Astrocyte of the cerebellum (primary cell): ENCODE measurements at regions not wholly inside any gene's neighbourhood (a gene's known extent, or its start where the extent isn't known, plus 50 kb on each side); places are given as distances from the start of the nearest gene placed in this dataset.

ENCODE experiments used
- DNase-seq: peaks from one replicate; pipeline ENCODE4 v3.0.0-alpha.2; 2011; ENCODE audit warnings: low read depth
- H3K4me3 ChIP-seq: 2 replicates; pipeline ENCODE4 v1.5.1; 2011; ENCODE audit warnings: mild to moderate bottlenecking, low read depth, low read length, moderate library complexity
- in situ Hi-C: cut with HindIII; loops from 2 replicates; pipeline ENCODE4 v1.10.0; 2017; ENCODE audit warnings: low sequenced_read_pairs
- TF ChIP-seq, protein P1 (sequence below): IDR thresholded peaks from 2 replicates; pipeline ENCODE4 v1.5.1; 2012; ENCODE audit warnings: low read length, low read depth, moderate library complexity, mild to moderate bottlenecking; ENCODE audit errors: missing control alignments

DNA sequence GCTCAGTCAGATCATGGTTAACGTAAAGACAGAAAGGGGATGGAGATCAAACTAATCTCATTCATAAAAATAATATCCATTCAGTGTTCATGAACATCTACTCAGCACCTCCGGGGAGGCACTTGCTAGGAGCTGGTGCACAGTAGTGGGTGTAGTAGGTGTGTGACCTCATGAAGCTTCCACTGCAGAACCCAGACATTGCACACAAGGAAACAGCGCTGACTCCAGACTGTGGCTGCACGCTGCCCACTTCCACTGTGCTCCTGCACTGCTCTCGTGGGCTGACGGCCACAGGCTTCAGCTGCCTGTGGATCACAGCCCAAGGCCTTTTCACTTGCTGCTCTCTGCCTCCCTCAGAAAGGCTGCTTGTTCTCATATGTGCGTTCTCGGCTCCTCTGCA, 214.4 kb upstream of the ZNF507 start:
- TF ChIP-seq, protein P1, sequence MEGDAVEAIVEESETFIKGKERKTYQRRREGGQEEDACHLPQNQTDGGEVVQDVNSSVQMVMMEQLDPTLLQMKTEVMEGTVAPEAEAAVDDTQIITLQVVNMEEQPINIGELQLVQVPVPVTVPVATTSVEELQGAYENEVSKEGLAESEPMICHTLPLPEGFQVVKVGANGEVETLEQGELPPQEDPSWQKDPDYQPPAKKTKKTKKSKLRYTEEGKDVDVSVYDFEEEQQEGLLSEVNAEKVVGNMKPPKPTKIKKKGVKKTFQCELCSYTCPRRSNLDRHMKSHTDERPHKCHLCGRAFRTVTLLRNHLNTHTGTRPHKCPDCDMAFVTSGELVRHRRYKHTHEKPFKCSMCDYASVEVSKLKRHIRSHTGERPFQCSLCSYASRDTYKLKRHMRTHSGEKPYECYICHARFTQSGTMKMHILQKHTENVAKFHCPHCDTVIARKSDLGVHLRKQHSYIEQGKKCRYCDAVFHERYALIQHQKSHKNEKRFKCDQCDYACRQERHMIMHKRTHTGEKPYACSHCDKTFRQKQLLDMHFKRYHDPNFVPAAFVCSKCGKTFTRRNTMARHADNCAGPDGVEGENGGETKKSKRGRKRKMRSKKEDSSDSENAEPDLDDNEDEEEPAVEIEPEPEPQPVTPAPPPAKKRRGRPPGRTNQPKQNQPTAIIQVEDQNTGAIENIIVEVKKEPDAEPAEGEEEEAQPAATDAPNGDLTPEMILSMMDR = no peak
- in situ Hi-C loops = no loop called here
- no peak overlapping the region for H3K4me3 ChIP-seq
- no peak for DNase-seq

- DNase-seq = no peak
- TF ChIP-seq, protein P1 = no peak
- no peak overlapping the region for H3K4me3 ChIP-seq
- in situ Hi-C loops = no loop called here
Observed at GRCh38 chr19:32138416-32138815, 207.0 kb upstream of the ZNF507 start.

DNA sequence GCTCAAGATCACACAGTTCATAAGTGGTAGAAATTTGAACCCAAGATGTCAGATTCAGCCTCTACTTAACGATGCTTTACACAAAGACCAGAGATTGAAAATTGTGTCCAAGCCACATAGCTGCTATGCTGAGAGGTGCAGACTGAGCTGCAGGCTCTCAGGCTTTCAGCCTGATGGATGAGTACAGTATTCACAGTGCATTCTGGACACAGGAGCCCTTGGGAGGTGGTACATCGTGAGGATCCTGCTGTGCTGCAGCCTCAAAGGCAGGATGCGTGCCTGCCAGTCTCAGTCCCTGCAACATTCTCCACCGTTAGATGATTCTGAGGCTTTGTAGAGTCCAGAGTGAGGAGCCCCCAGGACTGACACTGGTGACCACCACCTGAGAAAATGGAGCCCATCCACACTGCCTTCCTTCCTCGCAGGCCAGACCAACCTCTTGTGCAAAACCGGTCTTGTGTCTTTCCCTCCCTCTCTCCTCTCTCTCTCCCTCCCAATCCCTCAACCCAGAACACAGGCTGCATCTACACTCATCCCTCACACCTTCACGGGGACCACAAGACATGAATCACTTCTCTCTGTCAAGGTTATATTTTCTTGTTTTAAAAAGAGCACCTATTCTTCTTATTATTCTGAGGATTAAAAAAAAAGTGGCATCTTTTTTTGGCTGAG, 203.4 kb upstream of the ZNF507 start:
- H3K4me3 ChIP-seq = no peak overlapping the region
- TF ChIP-seq, protein P1 = no peak
- no peak for DNase-seq
- in situ Hi-C loops = no loop called here

- no peak for DNase-seq
- TF ChIP-seq, protein P1 = no peak
- in situ Hi-C loops = no loop called here
- H3K4me3 ChIP-seq = no peak overlapping the region
Observed at GRCh38 chr19:32146664-32147063, 198.7 kb upstream of the ZNF507 start.

- no peak for DNase-seq
- in situ Hi-C loops = no loop called here
- TF ChIP-seq, protein P1 = no peak
- no peak overlapping the region for H3K4me3 ChIP-seq
Observed at GRCh38 chr19:32150605-32151004, 194.8 kb upstream of the ZNF507 start.

DNA sequence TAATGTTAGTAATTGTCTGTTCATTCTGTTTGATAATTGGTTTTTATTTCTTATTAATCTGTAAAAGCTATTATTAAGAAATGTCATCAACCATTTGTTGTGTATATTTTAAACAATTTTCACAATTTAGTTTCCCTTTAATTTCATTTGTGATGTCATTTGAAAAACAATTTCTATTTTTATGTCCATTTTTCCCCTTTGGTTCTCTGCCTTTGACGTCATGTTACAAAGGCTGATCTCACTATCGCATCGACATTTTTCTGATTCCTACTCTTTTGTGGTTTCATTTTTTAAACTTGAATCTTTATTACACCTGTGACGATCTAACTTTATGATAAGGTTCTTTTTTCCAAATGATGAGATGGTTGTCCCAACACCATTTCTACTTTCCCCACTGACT, 191.0 kb upstream of the ZNF507 start:
- TF ChIP-seq, protein P1 = no peak
- in situ Hi-C loops = no loop called here
- H3K4me3 ChIP-seq = no peak overlapping the region
- DNase-seq = no peak
